H1 (cell line): ENCODE measurements at regions not wholly inside any gene's neighbourhood (a gene's known extent, or its start where the extent isn't known, plus 50 kb on each side); places are given as distances from the start of the nearest gene placed in this dataset.
"Not testable (repeated sequence)": the region's sequence is repeated elsewhere in the genome, so short reads cannot be mapped to it uniquely, and the experiment has no call there.

Source experiments
- BRCA1 ChIP-seq: IDR thresholded peaks from 2 replicates; pipeline ENCODE4 v1.6.1; 2012; ENCODE audit warnings: low read depth, low read length, improper control_type of control experiment
- CBX5 ChIP-seq: fragments of 300-800, 300-1000 bp; sonication (generic); IDR thresholded peaks from 2 replicates; pipeline ENCODE4 v1.7.1; 2016; ENCODE audit warnings: antibody characterized with exemption, low read length, low read depth
- CTCF ChIP-seq, 3 experiments: IDR thresholded peaks; 1 replicate in 2 of 3; 2 replicates in 1 of 3; pipeline versions ENCODE4 v1.5.1 to v1.6.1; 2011; ENCODE audit warnings: low read length in 3 of 3, mild to moderate bottlenecking in 3 of 3, inconsistent platforms in 2 of 3, low read depth in 1 of 3, moderate library complexity in 1 of 3; ENCODE audit not compliant: insufficient read depth in 1 of 3; ENCODE audit errors: control extremely low read depth in 1 of 3
- EP300 ChIP-seq, 2 experiments: IDR thresholded peaks; 1 replicate in 1 of 2; 2 replicates in 1 of 2; pipeline ENCODE4 v1.6.1; 2011 to 2012; ENCODE audit warnings: low read depth in 2 of 2, low read length in 2 of 2, mild to moderate bottlenecking in 2 of 2, borderline replicate concordance in 1 of 2, inconsistent platforms in 1 of 2, moderate library complexity in 1 of 2
- EZH2 ChIP-seq: fragments of 200-600 bp; sonication (generic); IDR thresholded peaks from 2 replicates; pipeline ENCODE4 v1.7.1; 2012; ENCODE audit warnings: low read depth, mild to moderate bottlenecking, moderate library complexity, low read length, inconsistent platforms; ENCODE audit not compliant: severe bottlenecking
- JUN ChIP-seq: IDR thresholded peaks from 2 replicates; pipeline ENCODE4 v1.6.1; 2011; ENCODE audit warnings: low read depth, mild to moderate bottlenecking, improper control_type of control experiment, low read length
- POLR2A ChIP-seq, 2 experiments: IDR thresholded peaks; 1 replicate in 1 of 2; 2 replicates in 1 of 2; pipeline ENCODE4 v1.6.1; 2011; ENCODE audit warnings: low read depth in 2 of 2, low read length in 2 of 2, mild to moderate bottlenecking in 2 of 2; ENCODE audit errors: control extremely low read depth in 1 of 2
- POLR2AphosphoS5 ChIP-seq: IDR thresholded peaks from 2 replicates; pipeline ENCODE4 v1.6.1; 2011; ENCODE audit warnings: low read depth, low read length
- RNF2 ChIP-seq: fragments of 200-900, 300-1000 bp; sonication (generic); IDR thresholded peaks from 2 replicates; pipeline ENCODE4 v1.7.1; 2016; ENCODE audit warnings: borderline replicate concordance, low read depth, mild to moderate bottlenecking, antibody characterized with exemption, low read length; ENCODE audit not compliant: poor library complexity, severe bottlenecking; ENCODE audit errors: missing control alignments
- SIN3A ChIP-seq, 2 experiments: IDR thresholded peaks in 1 of 2; conservative IDR thresholded peaks in 1 of 2; 2 replicates each; pipeline ENCODE4 v1.6.1; 2011 to 2012; ENCODE audit warnings: low read length in 2 of 2, improper control_type of control experiment in 1 of 2, low read depth in 1 of 2, mild to moderate bottlenecking in 1 of 2
- SP1 ChIP-seq: IDR thresholded peaks from 2 replicates; pipeline ENCODE4 v1.6.1; 2011; ENCODE audit warnings: low read depth, low read length
- SUZ12 ChIP-seq: fragments of 200-600 bp; sonication (generic); IDR thresholded peaks from 2 replicates; pipeline ENCODE4 v1.6.1; 2012; ENCODE audit warnings: mild to moderate bottlenecking, inconsistent platforms, low read length, moderate library complexity, mixed read lengths
- TAF7 ChIP-seq: optimal IDR thresholded peaks from 2 replicates; pipeline ENCODE3; 2011; ENCODE audit warnings: low read depth, mild to moderate bottlenecking, inconsistent platforms, low read length, moderate library complexity, borderline replicate concordance
- TBP ChIP-seq: IDR thresholded peaks from 2 replicates; pipeline ENCODE4 v1.6.1; 2011; ENCODE audit warnings: low read depth, low read length, improper control_type of control experiment

- not testable (repeated sequence) for TF ChIP-seq CTCF (IDR thresholded peaks at IDR 0.05; ENCODE audit: control extremely low read depth in 1 of 3, insufficient read depth in 1 of 3, low read depth in 1 of 3, low read length in 3 of 3); SP1; POLR2AphosphoS5; EZH2; BRCA1; CBX5; RNF2; TBP; POLR2A (IDR thresholded peaks at IDR 0.05; ENCODE audit: control extremely low read depth in 1 of 2, low read depth in 2 of 2, low read length in 2 of 2); SIN3A (conservative IDR thresholded peaks at IDR 0.05 in 1 of 2, IDR thresholded peaks at IDR 0.05 in 1 of 2; ENCODE audit: low read depth in 1 of 2, low read length in 2 of 2); JUN; SUZ12; TAF7; EP300 (IDR thresholded peaks at IDR 0.05; ENCODE audit: borderline replicate concordance in 1 of 2, low read depth in 2 of 2, low read length in 2 of 2)
Observed at GRCh38 chr11:71712846-71713245, 120.2 kb upstream of the DEFB108B start.
